GM12878 (cell line): ENCODE measurements at regions not wholly inside any gene's neighbourhood (a gene's known extent, or its start where the extent isn't known, plus 50 kb on each side); places are given as distances from the start of the nearest gene placed in this dataset.

Experiments
- ATAC-seq: fragments of 200-7000 bp; cut with Tn5 transposase; 3 replicates; pipeline ENCODE4 v1.9.1; 2020; ENCODE audit warnings: mild to moderate bottlenecking, moderate library complexity
- BruUV-seq: library from RNA; stranded (reverse); fragments of 400-500 nt; replicated peaks from 2 replicates; lab custom pipeline; 2021; lab: Mats Ljungman, UMichigan
- CTCF ChIA-PET: fragments of 300-600 bp; sonication (Branson Sonifier 250); formaldehyde crosslinking; extraction: SDS; loops from one replicate; lab custom pipeline; 2021; ENCODE audit warnings: inconsistent platforms; lab: Yijun Ruan, JAX
- POLR2A ChIA-PET: fragments of 350-600 bp; formaldehyde crosslinking; extraction: SDS; loops from one replicate; lab custom pipeline; 2021; ENCODE audit warnings: inconsistent platforms; lab: Charles Lee
- RAD21 ChIA-PET: fragments of 300-600 bp; sonication (Branson Sonifier 250); formaldehyde crosslinking; loops from one replicate; lab custom pipeline; 2023; ENCODE audit warnings: antibody characterized with exemption; ENCODE audit not compliant: unreplicated experiment; lab: Charles Lee
- SMC1A ChIA-PET: fragments of 300-600 bp; sonication (Branson Sonifier 250); formaldehyde crosslinking; loops from one replicate; lab custom pipeline; 2023; ENCODE audit not compliant: unreplicated experiment, uncharacterized antibody; lab: Charles Lee
- DNase-seq: peaks from one replicate; pipeline ENCODE4 v3.0.0-alpha.2; 2011; ENCODE audit warnings: low read depth, low spot score
- FAIRE-seq: peaks from 3 replicates; lab custom pipeline; 2011; peaks lifted over from hg19 to GRCh38; lab: Jason Lieb, UNC
- H2AFZ ChIP-seq: 2 replicates; pipeline ENCODE4 v1.6.0; 2011; ENCODE audit warnings: low read depth, low read length, control low read depth; ENCODE audit not compliant: control insufficient read depth
- H3K27ac ChIP-seq: 2 replicates; pipeline ENCODE4 v1.5.1; 2011; ENCODE audit warnings: control low read depth; ENCODE audit not compliant: control insufficient read depth, insufficient read depth
- H3K27me3 ChIP-seq, 2 experiments: replicated peaks in 1 of 2; 2 replicates each; pipeline versions ENCODE4 v1.6.0 to v1.6.1; 2011; ENCODE audit warnings: low read length in 1 of 2; ENCODE audit not compliant: control insufficient read depth in 2 of 2, insufficient read depth in 2 of 2
- H3K36me3 ChIP-seq, 2 experiments: 2 replicates each; pipeline ENCODE4 v1.5.1; 2011; ENCODE audit warnings: low read length in 1 of 2; ENCODE audit not compliant: control insufficient read depth in 2 of 2, insufficient read depth in 2 of 2
- H3K4me1 ChIP-seq: 2 replicates; pipeline ENCODE4 v1.6.1; 2011; ENCODE audit warnings: mild to moderate bottlenecking, low read length, moderate library complexity, mixed read lengths; ENCODE audit not compliant: control insufficient read depth, insufficient read depth
- H3K4me2 ChIP-seq: 2 replicates; pipeline ENCODE4 v1.6.0; 2011; ENCODE audit warnings: control low read depth; ENCODE audit not compliant: control insufficient read depth, insufficient read depth
- H3K4me3 ChIP-seq: fragments of 200-600 bp; sonication (generic); 2 replicates; pipeline ENCODE4 v1.5.1; 2016
- H3K79me2 ChIP-seq: 2 replicates; pipeline ENCODE4 v1.6.0; 2011; ENCODE audit warnings: low read length; ENCODE audit not compliant: control insufficient read depth, insufficient read depth
- H3K9ac ChIP-seq: 2 replicates; pipeline ENCODE4 v1.8.0; 2011; ENCODE audit warnings: low read length, control low read depth, mixed read lengths; ENCODE audit not compliant: control insufficient read depth, insufficient read depth
- H3K9me3 ChIP-seq: replicated peaks from 3 replicates; pipeline ENCODE4 v1.5.1; 2011; ENCODE audit warnings: mild to moderate bottlenecking, low read length; ENCODE audit not compliant: control insufficient read depth, insufficient read depth
- H4K20me1 ChIP-seq: 2 replicates; pipeline ENCODE4 v1.6.0; 2011; ENCODE audit not compliant: control insufficient read depth, insufficient read depth
- CTCF ChIP-seq, 3 experiments: IDR thresholded peaks in 2 of 3; conservative IDR thresholded peaks in 1 of 3; 2 replicates each; pipeline ENCODE4 v1.5.1; 2011; ENCODE audit warnings: low read depth in 3 of 3, low read length in 3 of 3, mild to moderate bottlenecking in 3 of 3, control low read depth in 2 of 3, moderate library complexity in 2 of 3, inconsistent platforms in 1 of 3, mixed read lengths in 1 of 3; ENCODE audit not compliant: control insufficient read depth in 2 of 3, insufficient read depth in 1 of 3; ENCODE audit errors: extremely low read depth in 1 of 3
- EP300 ChIP-seq, 2 experiments: fragments of 150-350 bp in 1 of 2; IDR thresholded peaks; 2 replicates each; pipeline ENCODE4 v1.6.1; 2011 to 2012; ENCODE audit warnings: low read depth in 2 of 2, low read length in 2 of 2, borderline replicate concordance in 1 of 2, improper control_type of control experiment in 1 of 2, inconsistent platforms in 1 of 2; ENCODE audit not compliant: control insufficient read depth in 1 of 2
- ETV6 ChIP-seq, 2 experiments: fragments of 450-650 bp in 1 of 2; IDR thresholded peaks in 1 of 2; conservative IDR thresholded peaks in 1 of 2; 2 replicates each; pipeline ENCODE4 v1.6.1; 2014; ENCODE audit warnings: antibody characterized with exemption in 1 of 2, borderline replicate concordance in 1 of 2, low read depth in 1 of 2, mild to moderate bottlenecking in 1 of 2, moderate library complexity in 1 of 2
- HDGF ChIP-seq: fragments of 450-650 bp; IDR thresholded peaks from 2 replicates; pipeline ENCODE4 v1.6.1; 2016; ENCODE audit warnings: antibody characterized with exemption
- IRF4 ChIP-seq: IDR thresholded peaks from 2 replicates; pipeline ENCODE4 v1.6.1; 2011; ENCODE audit warnings: low read depth, low read length
- NRF1 ChIP-seq: conservative IDR thresholded peaks from 2 replicates; pipeline ENCODE4 v1.6.1; 2011; ENCODE audit warnings: mild to moderate bottlenecking, low read depth, low read length, improper control_type of control experiment
- WGBS: methylation state at CpG from one replicate; pipeline ENCODE4 v1.1.6; 2016; ENCODE audit warnings: low lambda C conversion rate; ENCODE audit not compliant: insufficient replicate concordance, insufficient coverage; ENCODE audit errors: missing lambda C conversion rate; 5-methylcytosine and 5-hydroxymethylcytosine counted together
- in situ Hi-C: fragments of 300-500 bp; cut with MboI; formaldehyde crosslinking; loops from 9 replicates; pipeline ENCODE4 v1.14.3; 2018; ENCODE audit warnings: mixed read lengths
- intact Hi-C: fragments of 100-400 bp; cut with micrococcal nuclease; formaldehyde crosslinking; loops from one replicate; pipeline ENCODE4 v1.14.2; 2022; ENCODE audit not compliant: unreplicated experiment

- no peak for TF ChIP-seq EP300 (IDR thresholded peaks at IDR 0.05; ENCODE audit: borderline replicate concordance in 1 of 2, control insufficient read depth in 1 of 2, low read depth in 2 of 2, low read length in 2 of 2)
- no peak for TF ChIP-seq HDGF
- no peak for TF ChIP-seq CTCF (IDR thresholded peaks at IDR 0.05 in 2 of 3, conservative IDR thresholded peaks at IDR 0.05 in 1 of 3; ENCODE audit: control insufficient read depth in 2 of 3, extremely low read depth in 1 of 3, insufficient read depth in 1 of 3, low read depth in 3 of 3, low read length in 3 of 3)
- no peak for TF ChIP-seq IRF4
- TF ChIP-seq NRF1 = no peak
- TF ChIP-seq ETV6 (conservative IDR thresholded peaks at IDR 0.05 in 1 of 2, IDR thresholded peaks at IDR 0.05 in 1 of 2; ENCODE audit: borderline replicate concordance in 1 of 2, low read depth in 1 of 2) = no peak
- no TSS peak for BruUV-seq
- ChIA-PET CTCF (no interaction called here), SMC1A (no interaction called here), RAD21 (no interaction called here), POLR2A (no interaction called here)
- Histone ChIP-seq H3K4me1 (no peaks in the 10 kb centered on the region), H3K9ac (no peak overlapping the region), H3K27me3 (no peaks in the 10 kb centered on the region), H3K4me2 (no peak overlapping the region), H3K9me3 (peaks cover 2% of the 10 kb centered on the region; the same call in 1 of the 3 replicates), H3K27ac (no peak overlapping the region), H3K79me2 (no peaks in the 10 kb centered on the region), H4K20me1 (no peaks in the 10 kb centered on the region), H3K36me3 (no peaks in the 10 kb centered on the region), H3K4me3 (no peak overlapping the region), H2AFZ (no peak overlapping the region)
- 0% methylated on average over 4 of the region's 4 CpGs for WGBS
- in situ Hi-C loops (no loop called here), intact Hi-C loops (no loop called here)
- DNase-seq (no peak), ATAC-seq (no peak), FAIRE-seq (no peak)
Observed at GRCh38 chr7:136324073-136324704, 347.0 kb upstream of the MTPN start.
